ENCODE measurements at regions not wholly inside any gene's neighbourhood (a gene's known extent, or its start where the extent isn't known, plus 50 kb on each side); places are given as distances from the start of the nearest gene placed in this dataset.

- H3K4me1 Mint-ChIP-seq (ENCODE audit: low read depth), result no peaks in the 10 kb centered on the region
- H3K4me3 Mint-ChIP-seq (ENCODE audit: unreplicated experiment), result no peak overlapping the region
- peaks cover 4% of the 10 kb centered on the region for H3K9me3 Mint-ChIP-seq (ENCODE audit: low read depth)
- H3K27me3 Mint-ChIP-seq (ENCODE audit: low read depth), result no peaks in the 10 kb centered on the region
- H3K27ac Mint-ChIP-seq (ENCODE audit: unreplicated experiment), result no peak overlapping the region
- TF ChIP-seq CTCF (IDR thresholded peaks at IDR 0.05), result no peak
- peaks cover 2% of the 10 kb centered on the region for H3K36me3 Mint-ChIP-seq (ENCODE audit: low read depth)
- no peak for DNase-seq (ENCODE audit: low spot score)
Measured at GRCh38 chr17:68658999-68659780, 58.0 kb upstream of the FAM20A start.

GRCh38 chr17:68657576-68657975 lies 56.4 kb upstream of the FAM20A start:
- no peaks in the 10 kb centered on the region for H3K9me3 Mint-ChIP-seq (ENCODE audit: low read depth)
- no peak overlapping the region for H3K4me3 Mint-ChIP-seq (ENCODE audit: unreplicated experiment)
- peaks cover 1% of the 10 kb centered on the region for H3K27me3 Mint-ChIP-seq (ENCODE audit: low read depth)
- H3K36me3 Mint-ChIP-seq (ENCODE audit: low read depth), result no peaks in the 10 kb centered on the region
- TF ChIP-seq CTCF (IDR thresholded peaks at IDR 0.05), result no peak
- no peak overlapping the region for H3K27ac Mint-ChIP-seq (ENCODE audit: unreplicated experiment)
- DNase-seq (ENCODE audit: low spot score), result no peak
- H3K4me1 Mint-ChIP-seq (ENCODE audit: low read depth), result no peaks in the 10 kb centered on the region

GRCh38 chr17:68657166-68657565 lies 56.0 kb upstream of the FAM20A start:
- Mint-ChIP-seq H3K36me3 (ENCODE audit: low read depth) (no peaks in the 10 kb centered on the region), H3K9me3 (ENCODE audit: low read depth) (no peaks in the 10 kb centered on the region), H3K27me3 (ENCODE audit: low read depth) (peaks cover 1% of the 10 kb centered on the region), H3K27ac (ENCODE audit: unreplicated experiment) (no peak overlapping the region), H3K4me1 (ENCODE audit: low read depth) (no peaks in the 10 kb centered on the region), H3K4me3 (ENCODE audit: unreplicated experiment) (no peak overlapping the region)
- no peak for TF ChIP-seq CTCF (IDR thresholded peaks at IDR 0.05)
- no peak for DNase-seq (ENCODE audit: low spot score)

GRCh38 chr17:68656666-68657065 lies 55.5 kb upstream of the FAM20A start:
- peaks cover 4% of the 10 kb centered on the region for H3K27me3 Mint-ChIP-seq (ENCODE audit: low read depth)
- no peak for DNase-seq (ENCODE audit: low spot score)
- no peak overlapping the region for H3K4me3 Mint-ChIP-seq (ENCODE audit: unreplicated experiment)
- no peaks in the 10 kb centered on the region for H3K36me3 Mint-ChIP-seq (ENCODE audit: low read depth)
- H3K9me3 Mint-ChIP-seq (ENCODE audit: low read depth), result no peaks in the 10 kb centered on the region
- no peak for TF ChIP-seq CTCF (IDR thresholded peaks at IDR 0.05)
- H3K4me1 Mint-ChIP-seq (ENCODE audit: low read depth), result no peaks in the 10 kb centered on the region
- no peak overlapping the region for H3K27ac Mint-ChIP-seq (ENCODE audit: unreplicated experiment)

Measured in chondrocyte (in vitro differentiated cells).